ENCODE measurements at regions not wholly inside any gene's neighbourhood (a gene's known extent, or its start where the extent isn't known, plus 50 kb on each side); places are given as distances from the start of the nearest gene placed in this dataset.

DNA sequence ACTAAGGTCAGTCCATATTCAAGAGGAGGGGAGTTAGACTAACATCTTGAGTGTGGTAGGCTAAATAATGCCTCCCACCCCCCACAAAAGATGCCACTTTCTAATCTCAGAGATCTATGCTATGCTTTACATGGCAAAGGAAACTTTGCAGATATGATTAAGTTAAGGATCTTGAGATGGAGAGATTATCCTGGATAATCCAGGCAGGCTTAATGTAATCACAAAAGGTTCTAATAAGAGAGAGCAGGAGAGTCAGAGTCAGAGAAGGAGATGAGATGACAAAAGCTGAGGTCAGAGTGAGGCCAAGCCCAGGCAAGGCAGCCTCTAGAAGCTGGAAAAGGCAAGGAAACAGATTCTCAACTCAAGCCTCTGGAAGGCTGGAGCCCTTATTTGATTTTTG lies 1011.6 kb downstream of the PCDH9 start:
- TF ChIP-seq ESRRG (CRISPR knock-in tag; IDR thresholded peaks at IDR 0.05) (no peak), SNAI2 (CRISPR knock-in tag; IDR thresholded peaks at IDR 0.05) (no peak), PPARA (CRISPR knock-in tag; IDR thresholded peaks at IDR 0.05; ENCODE audit: borderline replicate concordance) (no peak), ZFP3 (CRISPR knock-in tag; IDR thresholded peaks at IDR 0.05) (no peak), TCF4 (CRISPR knock-in tag; IDR thresholded peaks at IDR 0.05; ENCODE audit: borderline replicate concordance) (no peak), CSDC2 (CRISPR knock-in tag; IDR thresholded peaks at IDR 0.05) (no peak), ZNF8 (CRISPR knock-in tag; IDR thresholded peaks at IDR 0.05) (no peak), TSHZ2 (CRISPR knock-in tag; IDR thresholded peaks at IDR 0.05) (no peak), ZNF565 (CRISPR knock-in tag; conservative IDR thresholded peaks at IDR 0.05; ENCODE audit: low read depth) (no peak), OSR1 (CRISPR knock-in tag; IDR thresholded peaks at IDR 0.05) (no peak), ZFP30 (CRISPR knock-in tag; IDR thresholded peaks at IDR 0.05) (no peak), ZNF70 (CRISPR knock-in tag; IDR thresholded peaks at IDR 0.05) (no peak), GLIS3 (CRISPR knock-in tag; IDR thresholded peaks at IDR 0.05) (no peak), RARB (CRISPR knock-in tag; IDR thresholded peaks at IDR 0.05) (no peak), ZC3H10 (CRISPR knock-in tag; IDR thresholded peaks at IDR 0.05) (no peak)
- TF ChIP-seq, protein P1, sequence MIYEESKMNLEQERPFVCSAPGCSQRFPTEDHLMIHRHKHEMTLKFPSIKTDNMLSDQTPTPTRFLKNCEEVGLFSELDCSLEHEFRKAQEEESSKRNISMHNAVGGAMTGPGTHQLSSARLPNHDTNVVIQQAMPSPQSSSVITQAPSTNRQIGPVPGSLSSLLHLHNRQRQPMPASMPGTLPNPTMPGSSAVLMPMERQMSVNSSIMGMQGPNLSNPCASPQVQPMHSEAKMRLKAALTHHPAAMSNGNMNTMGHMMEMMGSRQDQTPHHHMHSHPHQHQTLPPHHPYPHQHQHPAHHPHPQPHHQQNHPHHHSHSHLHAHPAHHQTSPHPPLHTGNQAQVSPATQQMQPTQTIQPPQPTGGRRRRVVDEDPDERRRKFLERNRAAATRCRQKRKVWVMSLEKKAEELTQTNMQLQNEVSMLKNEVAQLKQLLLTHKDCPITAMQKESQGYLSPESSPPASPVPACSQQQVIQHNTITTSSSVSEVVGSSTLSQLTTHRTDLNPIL (CRISPR knock-in tag; IDR thresholded peaks at IDR 0.05; ENCODE audit: low read depth): no peak
- TF ChIP-seq, protein P2, sequence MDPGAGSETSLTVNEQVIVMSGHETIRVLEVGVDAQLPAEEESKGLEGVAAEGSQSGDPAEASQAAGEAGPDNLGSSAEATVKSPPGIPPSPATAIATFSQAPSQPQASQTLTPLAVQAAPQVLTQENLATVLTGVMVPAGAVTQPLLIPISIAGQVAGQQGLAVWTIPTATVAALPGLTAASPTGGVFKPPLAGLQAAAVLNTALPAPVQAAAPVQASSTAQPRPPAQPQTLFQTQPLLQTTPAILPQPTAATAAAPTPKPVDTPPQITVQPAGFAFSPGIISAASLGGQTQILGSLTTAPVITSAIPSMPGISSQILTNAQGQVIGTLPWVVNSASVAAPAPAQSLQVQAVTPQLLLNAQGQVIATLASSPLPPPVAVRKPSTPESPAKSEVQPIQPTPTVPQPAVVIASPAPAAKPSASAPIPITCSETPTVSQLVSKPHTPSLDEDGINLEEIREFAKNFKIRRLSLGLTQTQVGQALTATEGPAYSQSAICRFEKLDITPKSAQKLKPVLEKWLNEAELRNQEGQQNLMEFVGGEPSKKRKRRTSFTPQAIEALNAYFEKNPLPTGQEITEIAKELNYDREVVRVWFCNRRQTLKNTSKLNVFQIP (CRISPR knock-in tag; IDR thresholded peaks at IDR 0.05; ENCODE audit: borderline replicate concordance, low read depth): no peak
- TF ChIP-seq, protein P3, sequence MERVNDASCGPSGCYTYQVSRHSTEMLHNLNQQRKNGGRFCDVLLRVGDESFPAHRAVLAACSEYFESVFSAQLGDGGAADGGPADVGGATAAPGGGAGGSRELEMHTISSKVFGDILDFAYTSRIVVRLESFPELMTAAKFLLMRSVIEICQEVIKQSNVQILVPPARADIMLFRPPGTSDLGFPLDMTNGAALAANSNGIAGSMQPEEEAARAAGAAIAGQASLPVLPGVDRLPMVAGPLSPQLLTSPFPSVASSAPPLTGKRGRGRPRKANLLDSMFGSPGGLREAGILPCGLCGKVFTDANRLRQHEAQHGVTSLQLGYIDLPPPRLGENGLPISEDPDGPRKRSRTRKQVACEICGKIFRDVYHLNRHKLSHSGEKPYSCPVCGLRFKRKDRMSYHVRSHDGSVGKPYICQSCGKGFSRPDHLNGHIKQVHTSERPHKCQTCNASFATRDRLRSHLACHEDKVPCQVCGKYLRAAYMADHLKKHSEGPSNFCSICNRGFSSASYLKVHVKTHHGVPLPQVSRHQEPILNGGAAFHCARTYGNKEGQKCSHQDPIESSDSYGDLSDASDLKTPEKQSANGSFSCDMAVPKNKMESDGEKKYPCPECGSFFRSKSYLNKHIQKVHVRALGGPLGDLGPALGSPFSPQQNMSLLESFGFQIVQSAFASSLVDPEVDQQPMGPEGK (CRISPR knock-in tag; IDR thresholded peaks at IDR 0.05; ENCODE audit: borderline replicate concordance): no peak
- ATAC-seq: no peak

- no peak for ATAC-seq
- no peak for TF ChIP-seq OSR1 (CRISPR knock-in tag; IDR thresholded peaks at IDR 0.05)
- no peak for TF ChIP-seq TOX (CRISPR knock-in tag; IDR thresholded peaks at IDR 0.05; ENCODE audit: borderline replicate concordance)
- TF ChIP-seq ZNF8 (CRISPR knock-in tag; IDR thresholded peaks at IDR 0.05): no peak
- no peak for TF ChIP-seq ISL1 (CRISPR knock-in tag; IDR thresholded peaks at IDR 0.05)
- no peak for TF ChIP-seq PPARA (CRISPR knock-in tag; IDR thresholded peaks at IDR 0.05; ENCODE audit: borderline replicate concordance)
- TF ChIP-seq, protein P4, sequence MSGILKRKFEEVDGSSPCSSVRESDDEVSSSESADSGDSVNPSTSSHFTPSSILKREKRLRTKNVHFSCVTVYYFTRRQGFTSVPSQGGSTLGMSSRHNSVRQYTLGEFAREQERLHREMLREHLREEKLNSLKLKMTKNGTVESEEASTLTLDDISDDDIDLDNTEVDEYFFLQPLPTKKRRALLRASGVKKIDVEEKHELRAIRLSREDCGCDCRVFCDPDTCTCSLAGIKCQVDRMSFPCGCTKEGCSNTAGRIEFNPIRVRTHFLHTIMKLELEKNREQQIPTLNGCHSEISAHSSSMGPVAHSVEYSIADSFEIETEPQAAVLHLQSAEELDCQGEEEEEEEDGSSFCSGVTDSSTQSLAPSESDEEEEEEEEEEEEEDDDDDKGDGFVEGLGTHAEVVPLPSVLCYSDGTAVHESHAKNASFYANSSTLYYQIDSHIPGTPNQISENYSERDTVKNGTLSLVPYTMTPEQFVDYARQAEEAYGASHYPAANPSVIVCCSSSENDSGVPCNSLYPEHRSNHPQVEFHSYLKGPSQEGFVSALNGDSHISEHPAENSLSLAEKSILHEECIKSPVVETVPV (CRISPR knock-in tag; IDR thresholded peaks at IDR 0.05): no peak
- TF ChIP-seq TSHZ2 (CRISPR knock-in tag; IDR thresholded peaks at IDR 0.05): no peak
- no peak for TF ChIP-seq ZC3H10 (CRISPR knock-in tag; IDR thresholded peaks at IDR 0.05)
- TF ChIP-seq, protein P2 (CRISPR knock-in tag; IDR thresholded peaks at IDR 0.05; ENCODE audit: borderline replicate concordance, low read depth): no peak
- TF ChIP-seq ESRRG (CRISPR knock-in tag; IDR thresholded peaks at IDR 0.05): no peak
- TF ChIP-seq ZFP30 (CRISPR knock-in tag; IDR thresholded peaks at IDR 0.05): no peak
- TF ChIP-seq ZNF565 (CRISPR knock-in tag; conservative IDR thresholded peaks at IDR 0.05; ENCODE audit: low read depth): no peak
- TF ChIP-seq RARB (CRISPR knock-in tag; IDR thresholded peaks at IDR 0.05): no peak
- TF ChIP-seq ZFP3 (CRISPR knock-in tag; IDR thresholded peaks at IDR 0.05): no peak
- TF ChIP-seq CSDC2 (CRISPR knock-in tag; IDR thresholded peaks at IDR 0.05): no peak
- no peak for TF ChIP-seq ZNF70 (CRISPR knock-in tag; IDR thresholded peaks at IDR 0.05)
These were observed 1013.4 kb downstream of the PCDH9 start for GRCh38 chr13:66216728-66217127.
